HepG2 (cell line): ENCODE measurements at regions not wholly inside any gene's neighbourhood (a gene's known extent, or its start where the extent isn't known, plus 50 kb on each side); places are given as distances from the start of the nearest gene placed in this dataset.

Experiments
- CEBPB ChIP-seq: IDR thresholded peaks from 2 replicates; pipeline ENCODE4 v1.6.1; 2011; ENCODE audit warnings: low read depth, low read length, improper control_type of control experiment, borderline replicate concordance
- CREM ChIP-seq, 2 experiments: sonication (generic) in 1 of 2; formaldehyde crosslinking in 1 of 2; IDR thresholded peaks; 2 replicates each; pipeline versions ENCODE4 v1.4.0 to v1.6.1; 2016 to 2020; ENCODE audit warnings: antibody characterized with exemption in 1 of 2, mild to moderate bottlenecking in 1 of 2, missing genetic modification reagents in 1 of 2
- FOXP1 ChIP-seq, 2 experiments: fragments of 450-650 bp in 1 of 2; IDR thresholded peaks; 2 replicates each; pipeline ENCODE4 v1.6.1; 2017 to 2018; ENCODE audit warnings: antibody characterized with exemption in 1 of 2
- GATAD1 ChIP-seq: IDR thresholded peaks from 2 replicates; pipeline ENCODE4 v1.6.1; 2016; ENCODE audit warnings: missing genetic modification reagents, missing compliant biosample characterization
- MEIS2 ChIP-seq: sonication (generic); formaldehyde crosslinking; IDR thresholded peaks from 2 replicates; pipeline ENCODE4 v1.9.0; 2021; ENCODE audit warnings: mild to moderate bottlenecking, missing genetic modification reagents
- NFYC ChIP-seq: IDR thresholded peaks from 2 replicates; pipeline ENCODE4 v1.6.1; 2016; ENCODE audit warnings: missing genetic modification reagents, missing compliant biosample characterization
- NR2F1 ChIP-seq, 2 experiments: fragments of 450-650 bp in 1 of 2; formaldehyde crosslinking in 1 of 2; IDR thresholded peaks; 2 replicates each; pipeline versions ENCODE4 v1.5.0 to v1.6.1; 2016 to 2020; ENCODE audit warnings: mild to moderate bottlenecking in 1 of 2, missing compliant biosample characterization in 1 of 2, missing genetic modification reagents in 1 of 2, moderate library complexity in 1 of 2
- NR2F2 ChIP-seq: IDR thresholded peaks from 2 replicates; pipeline ENCODE4 v1.6.1; 2012; ENCODE audit warnings: low read depth, inconsistent platforms, borderline replicate concordance
- RARG ChIP-seq: sonication (generic); formaldehyde crosslinking; IDR thresholded peaks from 2 replicates; pipeline ENCODE4 v1.4.0; 2020; ENCODE audit warnings: low read depth, mild to moderate bottlenecking, missing genetic modification reagents
- RXRA ChIP-seq: sonication (generic); formaldehyde crosslinking; IDR thresholded peaks from 2 replicates; pipeline ENCODE4 v1.5.1; 2020; ENCODE audit warnings: missing genetic modification reagents
- WIZ ChIP-seq: sonication (generic); formaldehyde crosslinking; IDR thresholded peaks from 2 replicates; pipeline ENCODE4 v1.5.1; 2020; ENCODE audit warnings: mild to moderate bottlenecking, missing genetic modification reagents
- ZBTB1 ChIP-seq: sonication (generic); formaldehyde crosslinking; IDR thresholded peaks from 2 replicates; pipeline ENCODE4 v1.4.0; 2020; ENCODE audit warnings: missing genetic modification reagents, borderline replicate concordance
- ZNF329 ChIP-seq: sonication (generic); formaldehyde crosslinking; IDR thresholded peaks from 2 replicates; pipeline ENCODE4 v1.9.0; 2021; ENCODE audit warnings: low read depth, mild to moderate bottlenecking, missing genetic modification reagents
- ZSCAN12 ChIP-seq: sonication (generic); formaldehyde crosslinking; IDR thresholded peaks from 2 replicates; pipeline ENCODE4 v1.9.0; 2021; ENCODE audit warnings: mild to moderate bottlenecking, missing genetic modification reagents
- TF ChIP-seq, protein P1 (sequence below): sonication (generic); formaldehyde crosslinking; IDR thresholded peaks from 2 replicates; pipeline ENCODE4 v1.8.1; 2023; ENCODE audit warnings: mild to moderate bottlenecking, inconsistent platforms, moderate library complexity, missing genetic modification reagents, borderline replicate concordance
- TF ChIP-seq, protein P2 (sequence below): sonication (generic); formaldehyde crosslinking; IDR thresholded peaks from 2 replicates; pipeline ENCODE4 v1.9.0; 2021; ENCODE audit warnings: missing genetic modification reagents, borderline replicate concordance
- TF ChIP-seq, protein P3 (sequence below): sonication (generic); formaldehyde crosslinking; IDR thresholded peaks from 2 replicates; pipeline ENCODE4 v1.8.1; 2023; ENCODE audit warnings: missing genetic modification reagents, inconsistent platforms, borderline replicate concordance
- TF ChIP-seq, protein P4 (sequence below): sonication (generic); formaldehyde crosslinking; IDR thresholded peaks from 2 replicates; pipeline ENCODE4 v1.5.0; 2020; ENCODE audit warnings: missing genetic modification reagents
- TF ChIP-seq, protein P5 (sequence below): sonication (generic); formaldehyde crosslinking; conservative IDR thresholded peaks from 2 replicates; pipeline ENCODE4 v1.4.0; 2020; ENCODE audit warnings: missing genetic modification reagents
- TF ChIP-seq, protein P6 (sequence below): sonication (generic); formaldehyde crosslinking; IDR thresholded peaks from 2 replicates; pipeline ENCODE4 v1.4.0; 2020; ENCODE audit warnings: missing genetic modification reagents, mild to moderate bottlenecking, borderline replicate concordance

DNA sequence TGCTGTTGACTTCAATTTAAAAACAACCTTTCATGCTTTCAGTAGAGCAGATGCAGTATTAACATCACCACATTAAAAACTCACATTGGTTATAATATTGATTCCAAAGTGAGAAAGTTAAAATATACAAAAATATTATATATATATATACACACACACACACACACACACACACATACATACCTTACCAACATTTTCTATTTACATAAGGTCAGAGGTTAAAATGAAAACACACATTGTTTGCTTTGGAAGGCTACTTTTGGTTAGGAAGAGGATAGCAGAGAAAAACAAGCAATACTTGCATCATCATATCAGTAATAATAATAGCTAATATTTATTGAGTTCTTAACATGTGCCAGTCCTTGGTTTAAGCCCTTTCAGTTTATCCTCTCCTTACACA, 226.5 kb downstream of the PPP4R3C start (continued):
- TF ChIP-seq, protein P1, sequence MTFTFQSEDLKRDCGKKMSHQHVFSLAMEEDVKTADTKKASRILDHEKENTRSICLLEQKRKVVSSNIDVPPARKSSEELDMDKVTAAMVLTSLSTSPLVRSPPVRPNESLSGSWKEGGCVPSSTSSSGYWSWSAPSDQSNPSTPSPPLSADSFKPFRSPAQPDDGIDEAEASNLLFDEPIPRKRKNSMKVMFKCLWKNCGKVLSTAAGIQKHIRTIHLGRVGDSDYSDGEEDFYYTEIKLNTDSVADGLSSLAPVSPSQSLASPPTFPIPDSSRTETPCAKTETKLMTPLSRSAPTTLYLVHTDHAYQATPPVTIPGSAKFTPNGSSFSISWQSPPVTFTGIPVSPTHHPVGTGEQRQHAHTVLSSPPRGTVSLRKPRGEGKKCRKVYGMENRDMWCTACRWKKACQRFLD (CRISPR knock-in tag): no peak
- TF ChIP-seq GATAD1 (CRISPR knock-in tag) (no peak), NFYC (CRISPR knock-in tag) (no peak), NR2F1 (CRISPR knock-in tag; IDR thresholded peaks at IDR 0.05) (peak in 1 of 2 experiments; percentile 83; a peak in 3 of 4 replicates), CEBPB (0 out of 2 replicates have a peak, but pooled peaks have one; percentile 4), RARG (CRISPR knock-in tag) (no peak), FOXP1 (IDR thresholded peaks at IDR 0.05) (no peak), FOXP1 (CRISPR knock-in tag; IDR thresholded peaks at IDR 0.05) (0 out of 2 replicates have a peak, but pooled peaks have one; percentile 7), CREM (IDR thresholded peaks at IDR 0.05) (no peak), CREM (CRISPR knock-in tag; IDR thresholded peaks at IDR 0.05) (no peak), ZBTB1 (CRISPR knock-in tag) (no peak), MEIS2 (CRISPR knock-in tag) (no peak), NR2F2 (no peak), ZSCAN12 (no peak), ZNF329 (CRISPR knock-in tag) (no peak), RXRA (CRISPR knock-in tag) (no peak), WIZ (CRISPR knock-in tag) (no peak)
- TF ChIP-seq, protein P2, sequence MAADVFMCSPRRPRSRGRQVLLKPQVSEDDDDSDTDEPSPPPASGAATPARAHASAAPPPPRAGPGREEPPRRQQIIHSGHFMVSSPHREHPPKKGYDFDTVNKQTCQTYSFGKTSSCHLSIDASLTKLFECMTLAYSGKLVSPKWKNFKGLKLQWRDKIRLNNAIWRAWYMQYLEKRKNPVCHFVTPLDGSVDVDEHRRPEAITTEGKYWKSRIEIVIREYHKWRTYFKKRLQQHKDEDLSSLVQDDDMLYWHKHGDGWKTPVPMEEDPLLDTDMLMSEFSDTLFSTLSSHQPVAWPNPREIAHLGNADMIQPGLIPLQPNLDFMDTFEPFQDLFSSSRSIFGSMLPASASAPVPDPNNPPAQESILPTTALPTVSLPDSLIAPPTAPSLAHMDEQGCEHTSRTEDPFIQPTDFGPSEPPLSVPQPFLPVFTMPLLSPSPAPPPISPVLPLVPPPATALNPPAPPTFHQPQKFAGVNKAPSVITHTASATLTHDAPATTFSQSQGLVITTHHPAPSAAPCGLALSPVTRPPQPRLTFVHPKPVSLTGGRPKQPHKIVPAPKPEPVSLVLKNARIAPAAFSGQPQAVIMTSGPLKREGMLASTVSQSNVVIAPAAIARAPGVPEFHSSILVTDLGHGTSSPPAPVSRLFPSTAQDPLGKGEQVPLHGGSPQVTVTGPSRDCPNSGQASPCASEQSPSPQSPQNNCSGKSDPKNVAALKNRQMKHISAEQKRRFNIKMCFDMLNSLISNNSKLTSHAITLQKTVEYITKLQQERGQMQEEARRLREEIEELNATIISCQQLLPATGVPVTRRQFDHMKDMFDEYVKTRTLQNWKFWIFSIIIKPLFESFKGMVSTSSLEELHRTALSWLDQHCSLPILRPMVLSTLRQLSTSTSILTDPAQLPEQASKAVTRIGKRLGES (CRISPR knock-in tag): no peak
- TF ChIP-seq, protein P3, sequence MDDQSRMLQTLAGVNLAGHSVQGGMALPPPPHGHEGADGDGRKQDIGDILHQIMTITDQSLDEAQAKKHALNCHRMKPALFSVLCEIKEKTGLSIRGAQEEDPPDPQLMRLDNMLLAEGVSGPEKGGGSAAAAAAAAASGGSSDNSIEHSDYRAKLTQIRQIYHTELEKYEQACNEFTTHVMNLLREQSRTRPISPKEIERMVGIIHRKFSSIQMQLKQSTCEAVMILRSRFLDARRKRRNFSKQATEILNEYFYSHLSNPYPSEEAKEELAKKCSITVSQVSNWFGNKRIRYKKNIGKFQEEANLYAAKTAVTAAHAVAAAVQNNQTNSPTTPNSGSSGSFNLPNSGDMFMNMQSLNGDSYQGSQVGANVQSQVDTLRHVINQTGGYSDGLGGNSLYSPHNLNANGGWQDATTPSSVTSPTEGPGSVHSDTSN (CRISPR knock-in tag): no peak
- TF ChIP-seq, protein P4, sequence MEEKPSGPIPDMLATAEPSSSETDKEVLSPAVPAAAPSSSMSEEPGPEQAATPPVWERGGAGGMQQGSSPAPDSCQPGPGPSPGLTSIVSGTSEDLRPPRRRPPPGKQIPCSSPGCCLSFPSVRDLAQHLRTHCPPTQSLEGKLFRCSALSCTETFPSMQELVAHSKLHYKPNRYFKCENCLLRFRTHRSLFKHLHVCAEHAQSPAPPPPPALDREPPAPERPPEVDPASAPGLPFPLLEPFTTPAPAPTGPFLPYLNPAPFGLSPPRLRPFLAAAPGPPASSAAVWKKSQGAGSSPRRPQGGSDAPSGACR (CRISPR knock-in tag): no peak
- TF ChIP-seq, protein P5, sequence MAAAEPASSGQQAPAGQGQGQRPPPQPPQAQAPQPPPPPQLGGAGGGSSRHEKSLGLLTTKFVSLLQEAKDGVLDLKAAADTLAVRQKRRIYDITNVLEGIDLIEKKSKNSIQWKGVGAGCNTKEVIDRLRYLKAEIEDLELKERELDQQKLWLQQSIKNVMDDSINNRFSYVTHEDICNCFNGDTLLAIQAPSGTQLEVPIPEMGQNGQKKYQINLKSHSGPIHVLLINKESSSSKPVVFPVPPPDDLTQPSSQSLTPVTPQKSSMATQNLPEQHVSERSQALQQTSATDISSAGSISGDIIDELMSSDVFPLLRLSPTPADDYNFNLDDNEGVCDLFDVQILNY (CRISPR knock-in tag): no peak
- TF ChIP-seq, protein P6, sequence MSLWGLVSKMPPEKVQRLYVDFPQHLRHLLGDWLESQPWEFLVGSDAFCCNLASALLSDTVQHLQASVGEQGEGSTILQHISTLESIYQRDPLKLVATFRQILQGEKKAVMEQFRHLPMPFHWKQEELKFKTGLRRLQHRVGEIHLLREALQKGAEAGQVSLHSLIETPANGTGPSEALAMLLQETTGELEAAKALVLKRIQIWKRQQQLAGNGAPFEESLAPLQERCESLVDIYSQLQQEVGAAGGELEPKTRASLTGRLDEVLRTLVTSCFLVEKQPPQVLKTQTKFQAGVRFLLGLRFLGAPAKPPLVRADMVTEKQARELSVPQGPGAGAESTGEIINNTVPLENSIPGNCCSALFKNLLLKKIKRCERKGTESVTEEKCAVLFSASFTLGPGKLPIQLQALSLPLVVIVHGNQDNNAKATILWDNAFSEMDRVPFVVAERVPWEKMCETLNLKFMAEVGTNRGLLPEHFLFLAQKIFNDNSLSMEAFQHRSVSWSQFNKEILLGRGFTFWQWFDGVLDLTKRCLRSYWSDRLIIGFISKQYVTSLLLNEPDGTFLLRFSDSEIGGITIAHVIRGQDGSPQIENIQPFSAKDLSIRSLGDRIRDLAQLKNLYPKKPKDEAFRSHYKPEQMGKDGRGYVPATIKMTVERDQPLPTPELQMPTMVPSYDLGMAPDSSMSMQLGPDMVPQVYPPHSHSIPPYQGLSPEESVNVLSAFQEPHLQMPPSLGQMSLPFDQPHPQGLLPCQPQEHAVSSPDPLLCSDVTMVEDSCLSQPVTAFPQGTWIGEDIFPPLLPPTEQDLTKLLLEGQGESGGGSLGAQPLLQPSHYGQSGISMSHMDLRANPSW: no peak
